ENCODE measurements at regions not wholly inside any gene's neighbourhood (a gene's known extent, or its start where the extent isn't known, plus 50 kb on each side); places are given as distances from the start of the nearest gene placed in this dataset.

DNA sequence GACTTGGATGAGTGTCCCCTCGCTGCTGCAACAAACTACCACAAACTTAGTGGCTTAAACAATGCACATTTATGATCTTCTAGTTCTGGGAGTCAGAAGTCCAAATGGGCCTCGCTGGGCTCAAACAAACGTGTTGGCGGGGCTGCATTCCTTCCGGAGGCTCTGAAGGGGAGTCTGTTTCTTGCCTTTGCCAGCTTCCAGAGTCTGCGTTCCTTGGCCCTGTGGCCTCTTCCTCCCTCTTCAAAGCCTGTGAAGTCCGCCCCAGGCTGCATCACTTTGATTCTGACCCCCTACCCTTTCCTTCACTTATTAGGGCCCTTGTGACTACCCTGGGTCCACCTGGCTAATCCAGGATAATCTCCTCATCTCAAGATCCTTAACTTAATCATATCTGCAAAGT, 80.3 kb upstream of the NECTIN1 start:
- Histone ChIP-seq H2AFZ (ENCODE audit: low read length) (no peak overlapping the region), H3K27ac (ENCODE audit: low read depth, low read length, poor library complexity, severe bottlenecking) (no peak overlapping the region), H3K4me3 (ENCODE audit: low read depth, low read length, poor library complexity, severe bottlenecking) (no peak overlapping the region), H3K9me3 (ENCODE audit: low read length) (no peaks in the 10 kb centered on the region), H3K79me2 (ENCODE audit: insufficient read depth, low read length) (no peaks in the 10 kb centered on the region), H3F3A (ENCODE audit: insufficient read depth, low read length) (no peaks in the 10 kb centered on the region), H3K9ac (ENCODE audit: low read length) (no peak overlapping the region), H3K4me1 (ENCODE audit: insufficient read depth, low read length, severe bottlenecking) (no peaks in the 10 kb centered on the region), H4K20me1 (ENCODE audit: insufficient read depth, low read length) (no peaks in the 10 kb centered on the region), H3K27me3 (ENCODE audit: insufficient read depth, low read length) (no peaks in the 10 kb centered on the region), H3K4me2 (ENCODE audit: low read length) (no peak overlapping the region), H3K9me2 (ENCODE audit: low read depth, low read length) (no peaks in the 10 kb centered on the region), H3K36me3 (ENCODE audit: insufficient read depth, low read length) (no peaks in the 10 kb centered on the region)
- TF ChIP-seq, protein P1, sequence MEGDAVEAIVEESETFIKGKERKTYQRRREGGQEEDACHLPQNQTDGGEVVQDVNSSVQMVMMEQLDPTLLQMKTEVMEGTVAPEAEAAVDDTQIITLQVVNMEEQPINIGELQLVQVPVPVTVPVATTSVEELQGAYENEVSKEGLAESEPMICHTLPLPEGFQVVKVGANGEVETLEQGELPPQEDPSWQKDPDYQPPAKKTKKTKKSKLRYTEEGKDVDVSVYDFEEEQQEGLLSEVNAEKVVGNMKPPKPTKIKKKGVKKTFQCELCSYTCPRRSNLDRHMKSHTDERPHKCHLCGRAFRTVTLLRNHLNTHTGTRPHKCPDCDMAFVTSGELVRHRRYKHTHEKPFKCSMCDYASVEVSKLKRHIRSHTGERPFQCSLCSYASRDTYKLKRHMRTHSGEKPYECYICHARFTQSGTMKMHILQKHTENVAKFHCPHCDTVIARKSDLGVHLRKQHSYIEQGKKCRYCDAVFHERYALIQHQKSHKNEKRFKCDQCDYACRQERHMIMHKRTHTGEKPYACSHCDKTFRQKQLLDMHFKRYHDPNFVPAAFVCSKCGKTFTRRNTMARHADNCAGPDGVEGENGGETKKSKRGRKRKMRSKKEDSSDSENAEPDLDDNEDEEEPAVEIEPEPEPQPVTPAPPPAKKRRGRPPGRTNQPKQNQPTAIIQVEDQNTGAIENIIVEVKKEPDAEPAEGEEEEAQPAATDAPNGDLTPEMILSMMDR (IDR thresholded peaks at IDR 0.05; ENCODE audit: low read length) = no peak
- no peak for TF ChIP-seq EZH2 (IDR thresholded peaks at IDR 0.05; ENCODE audit: borderline replicate concordance, low read length)

DNA sequence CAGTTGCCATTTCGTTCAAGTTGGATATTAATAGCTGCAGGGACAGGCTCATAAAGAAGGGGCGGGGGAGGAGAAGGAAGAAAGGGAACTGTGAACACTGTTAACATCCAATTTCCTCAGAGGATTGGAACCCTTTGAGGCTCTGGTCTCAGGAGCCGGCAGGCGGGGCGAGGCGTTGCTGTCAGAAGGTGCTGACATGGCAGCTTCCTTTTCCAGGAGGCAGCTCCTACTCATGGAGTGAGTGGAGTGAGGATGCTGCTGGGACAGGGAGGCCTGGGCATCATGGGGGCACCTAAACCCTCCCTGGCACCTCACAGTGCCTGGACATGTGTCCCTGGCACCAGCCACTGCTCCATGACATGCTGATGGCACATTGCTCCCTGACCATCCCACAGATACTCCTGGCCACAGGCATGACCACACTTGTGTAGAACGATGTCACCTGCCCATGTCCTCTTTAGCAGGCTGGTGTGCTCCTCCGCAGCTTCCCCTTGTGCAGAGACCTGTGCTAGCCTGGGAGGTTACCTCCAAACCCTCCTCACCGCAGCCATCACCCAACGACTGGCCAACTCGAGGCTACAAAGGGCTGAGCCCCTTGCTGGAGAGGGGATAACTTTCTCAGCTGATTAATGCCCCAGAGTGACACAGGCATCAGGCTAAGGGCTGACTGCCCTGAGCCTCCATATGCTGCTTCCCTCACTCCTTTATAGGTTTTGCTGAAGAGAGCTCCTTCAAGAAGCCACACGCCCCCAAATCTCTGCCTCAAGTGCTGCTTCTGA, 79.6 kb upstream of the NECTIN1 start:
- no peaks in the 10 kb centered on the region for H3K79me2 ChIP-seq (ENCODE audit: insufficient read depth, low read length)

DNA sequence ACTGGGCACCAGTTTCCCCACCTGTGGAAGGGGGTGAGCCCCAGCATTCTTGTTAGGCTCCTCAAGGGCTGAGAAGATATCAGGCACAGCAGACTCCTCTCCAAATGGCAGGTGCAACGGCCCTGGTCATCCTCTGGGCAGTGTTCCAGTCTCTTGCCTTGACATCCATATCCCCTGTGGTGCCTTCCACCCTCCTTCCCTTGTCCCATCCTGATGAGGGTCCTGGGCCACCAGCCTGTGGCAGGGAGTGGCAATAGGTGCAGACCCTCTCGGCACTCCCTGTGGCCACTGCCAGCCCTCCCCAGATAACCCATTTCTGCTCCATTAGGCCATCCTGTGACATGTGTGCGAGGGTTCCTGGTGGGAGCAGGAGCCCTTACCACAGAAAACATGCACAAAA, 78.8 kb upstream of the NECTIN1 start:
- TF ChIP-seq, protein P1 (IDR thresholded peaks at IDR 0.05; ENCODE audit: low read length) = no peak
- no peak for TF ChIP-seq EZH2 (IDR thresholded peaks at IDR 0.05; ENCODE audit: borderline replicate concordance, low read length)
- Histone ChIP-seq H2AFZ (ENCODE audit: low read length) (no peak overlapping the region), H3K36me3 (ENCODE audit: insufficient read depth, low read length) (no peaks in the 10 kb centered on the region), H3K9me3 (ENCODE audit: low read length) (no peaks in the 10 kb centered on the region), H3K79me2 (ENCODE audit: insufficient read depth, low read length) (no peaks in the 10 kb centered on the region), H4K20me1 (ENCODE audit: insufficient read depth, low read length) (no peaks in the 10 kb centered on the region), H3K27me3 (ENCODE audit: insufficient read depth, low read length) (no peaks in the 10 kb centered on the region), H3K4me3 (ENCODE audit: low read depth, low read length, poor library complexity, severe bottlenecking) (no peak overlapping the region), H3K27ac (ENCODE audit: low read depth, low read length, poor library complexity, severe bottlenecking) (no peak overlapping the region), H3K9ac (ENCODE audit: low read length) (no peak overlapping the region), H3K4me2 (ENCODE audit: low read length) (no peak overlapping the region), H3K9me2 (ENCODE audit: low read depth, low read length) (no peaks in the 10 kb centered on the region), H3K4me1 (ENCODE audit: insufficient read depth, low read length, severe bottlenecking) (no peaks in the 10 kb centered on the region), H3F3A (ENCODE audit: insufficient read depth, low read length) (no peaks in the 10 kb centered on the region)

More for the DNA sequence above, 79.6 kb upstream of the NECTIN1 start:
- Histone ChIP-seq H3K36me3 (ENCODE audit: insufficient read depth, low read length) (no peaks in the 10 kb centered on the region), H3K27me3 (ENCODE audit: insufficient read depth, low read length) (no peaks in the 10 kb centered on the region), H3K4me3 (ENCODE audit: low read depth, low read length, poor library complexity, severe bottlenecking) (no peak overlapping the region), H3K27ac (ENCODE audit: low read depth, low read length, poor library complexity, severe bottlenecking) (no peak overlapping the region), H2AFZ (ENCODE audit: low read length) (no peak overlapping the region), H3K9me2 (ENCODE audit: low read depth, low read length) (no peaks in the 10 kb centered on the region), H3K4me2 (ENCODE audit: low read length) (no peak overlapping the region), H3K9me3 (ENCODE audit: low read length) (no peaks in the 10 kb centered on the region), H4K20me1 (ENCODE audit: insufficient read depth, low read length) (no peaks in the 10 kb centered on the region), H3K9ac (ENCODE audit: low read length) (no peak overlapping the region), H3K4me1 (ENCODE audit: insufficient read depth, low read length, severe bottlenecking) (no peaks in the 10 kb centered on the region), H3F3A (ENCODE audit: insufficient read depth, low read length) (no peaks in the 10 kb centered on the region)
- no peak for TF ChIP-seq EZH2 (IDR thresholded peaks at IDR 0.05; ENCODE audit: borderline replicate concordance, low read length)
- TF ChIP-seq, protein P1 (IDR thresholded peaks at IDR 0.05; ENCODE audit: low read length) = no peak

Data from OCI-LY1 (cell line).